H1 (cell line): ENCODE measurements at regions not wholly inside any gene's neighbourhood (a gene's known extent, or its start where the extent isn't known, plus 50 kb on each side); places are given as distances from the start of the nearest gene placed in this dataset.

ENCODE experiments used
- CTCF ChIA-PET: fragments of 300-600 bp; sonication (Branson Sonifier 250); formaldehyde crosslinking; loops from one replicate; lab custom pipeline; 2021; ENCODE audit not compliant: partially characterized antibody; lab: Charles Lee
- POLR2A ChIA-PET: fragments of 300-600 bp; sonication (Branson Sonifier 250); formaldehyde crosslinking; loops from one replicate; lab custom pipeline; 2021; ENCODE audit warnings: inconsistent platforms; ENCODE audit not compliant: partially characterized antibody; lab: Charles Lee
- DNase-seq, 2 experiments: peaks; one replicate each; pipeline versions ENCODE4 v3.0.0 to v3.0.0-alpha.2; 2010 to 2022; ENCODE audit warnings: low spot score in 2 of 2, low read depth in 1 of 2, mixed read lengths in 1 of 2
- FAIRE-seq: peaks from 2 replicates; lab custom pipeline; 2011; peaks lifted over from hg19 to GRCh38; lab: Jason Lieb, UNC
- H2AFZ ChIP-seq: 2 replicates; pipeline ENCODE4 v1.8.1; 2012; ENCODE audit warnings: low read length, inconsistent platforms
- H2AK5ac ChIP-seq: 2 replicates; pipeline ENCODE4 v1.6.1; 2013; ENCODE audit warnings: low read depth, low read length
- H2BK120ac ChIP-seq: replicated peaks from 2 replicates; pipeline ENCODE3; 2013; ENCODE audit warnings: low read depth, low read length, inconsistent platforms
- H2BK12ac ChIP-seq: 2 replicates; pipeline ENCODE4 v1.6.1; 2013; ENCODE audit warnings: low read depth, low read length
- H2BK15ac ChIP-seq: 2 replicates; pipeline ENCODE4 v1.6.1; 2013; ENCODE audit warnings: low read length
- H2BK20ac ChIP-seq: 2 replicates; pipeline ENCODE4 v1.6.1; 2013; ENCODE audit warnings: low read length
- H2BK5ac ChIP-seq: 2 replicates; pipeline ENCODE4 v1.6.1; 2013; ENCODE audit warnings: low read depth, low read length
- H3K14ac ChIP-seq: 2 replicates; pipeline ENCODE4 v1.6.1; 2013; ENCODE audit warnings: inconsistent platforms; ENCODE audit not compliant: insufficient read length
- H3K18ac ChIP-seq: 2 replicates; pipeline ENCODE4 v1.6.1; 2013; ENCODE audit warnings: low read length; ENCODE audit errors: extremely low read depth
- H3K23ac ChIP-seq: 2 replicates; pipeline ENCODE4 v1.6.1; 2013; ENCODE audit warnings: inconsistent platforms; ENCODE audit not compliant: insufficient read length
- H3K23me2 ChIP-seq: 2 replicates; pipeline ENCODE4 v1.6.1; 2013; ENCODE audit warnings: low read depth, low read length
- H3K27ac ChIP-seq: 2 replicates; pipeline ENCODE4 v1.6.1; 2011; ENCODE audit warnings: low read depth, low read length, inconsistent platforms
- H3K27me3 ChIP-seq, 4 experiments: replicated peaks in 1 of 4; 1 replicate in 1 of 4; 2 replicates in 3 of 4; pipeline versions ENCODE4 v1.6.1 to v1.8.1; 2011 to 2013; ENCODE audit warnings: low read length in 3 of 4, mild to moderate bottlenecking in 3 of 4, inconsistent platforms in 2 of 4, mixed read lengths in 2 of 4, moderate library complexity in 1 of 4; ENCODE audit not compliant: control insufficient read depth in 3 of 4, insufficient read depth in 3 of 4; ENCODE audit errors: extremely low read depth in 1 of 4
- H3K36me3 ChIP-seq, 4 experiments: 2 replicates each; pipeline versions ENCODE4 v1.6.1 to v1.8.1; 2011 to 2013; ENCODE audit warnings: mild to moderate bottlenecking in 4 of 4, low read length in 3 of 4, moderate library complexity in 2 of 4, control low read depth in 1 of 4, inconsistent platforms in 1 of 4; ENCODE audit not compliant: insufficient read depth in 4 of 4, control insufficient read depth in 2 of 4
- H3K4ac ChIP-seq: replicated peaks from 2 replicates; pipeline ENCODE3; 2013; ENCODE audit warnings: low read length, low read depth, mixed read lengths, inconsistent platforms; ENCODE audit not compliant: insufficient read length
- H3K4me1 ChIP-seq, 4 experiments: replicated peaks in 1 of 4; 1 replicate in 1 of 4; 2 replicates in 3 of 4; pipeline versions ENCODE4 v1.6.1 to v1.8.1; 2011 to 2013; ENCODE audit warnings: low read length in 3 of 4, inconsistent platforms in 2 of 4, mixed read lengths in 1 of 4; ENCODE audit not compliant: insufficient read depth in 4 of 4, control insufficient read depth in 3 of 4
- H3K4me2 ChIP-seq, 2 experiments: 2 replicates each; pipeline versions ENCODE4 v1.6.1 to v1.8.1; 2011 to 2013; ENCODE audit warnings: low read depth in 2 of 2, low read length in 2 of 2, control low read depth in 1 of 2, inconsistent platforms in 1 of 2, mild to moderate bottlenecking in 1 of 2; ENCODE audit not compliant: insufficient read depth in 1 of 2
- H3K4me3 ChIP-seq, 4 experiments: fragments of 200-600, 300-600 bp in 1 of 4; sonication (generic), shearing (Covaris generic), sonication (Bioruptor Twin) in 1 of 4; 2 replicates each; pipeline versions ENCODE4 v1.5.1 to v1.8.1; 2011 to 2016; ENCODE audit warnings: low read length in 4 of 4, low read depth in 3 of 4, control low read depth in 2 of 4, inconsistent platforms in 2 of 4, mild to moderate bottlenecking in 2 of 4, mixed read lengths in 1 of 4, moderate library complexity in 1 of 4; ENCODE audit not compliant: insufficient read depth in 2 of 4; ENCODE audit errors: extremely low read depth in 1 of 4
- H3K56ac ChIP-seq: replicated peaks from 2 replicates; pipeline ENCODE3; 2013; ENCODE audit warnings: low read depth, mild to moderate bottlenecking, mixed read lengths, low read length, inconsistent platforms; ENCODE audit not compliant: insufficient read length
- H3K79me1 ChIP-seq: 2 replicates; pipeline ENCODE4 v1.6.1; 2013; ENCODE audit warnings: low read depth, low read length, control low read depth
- H3K79me2 ChIP-seq, 2 experiments: 2 replicates each; pipeline versions ENCODE4 v1.6.1 to v1.8.1; 2012 to 2013; ENCODE audit warnings: low read length in 2 of 2, mild to moderate bottlenecking in 2 of 2, inconsistent platforms in 1 of 2; ENCODE audit not compliant: insufficient read depth in 2 of 2, control insufficient read depth in 1 of 2
- H3K9ac ChIP-seq, 4 experiments: replicated peaks in 1 of 4; 1 replicate in 1 of 4; 2 replicates in 3 of 4; pipeline versions ENCODE4 v1.6.1 to v1.8.1; 2011 to 2013; ENCODE audit warnings: low read depth in 3 of 4, low read length in 3 of 4, control low read depth in 2 of 4, mild to moderate bottlenecking in 2 of 4, moderate library complexity in 2 of 4, inconsistent platforms in 1 of 4; ENCODE audit errors: extremely low read depth in 1 of 4
- H3K9me3 ChIP-seq, 2 experiments: 2 replicates each; pipeline versions ENCODE4 v1.6.1 to v1.8.1; 2012 to 2013; ENCODE audit warnings: mild to moderate bottlenecking in 2 of 2, moderate library complexity in 2 of 2, control low read depth in 1 of 2, inconsistent platforms in 1 of 2, low read depth in 1 of 2, low read length in 1 of 2, mixed read lengths in 1 of 2; ENCODE audit not compliant: insufficient read depth in 2 of 2
- H4K20me1 ChIP-seq, 2 experiments: replicated peaks in 1 of 2; 2 replicates each; pipeline versions ENCODE3 to v1.8.1; 2011 to 2013; ENCODE audit warnings: inconsistent platforms in 2 of 2, low read length in 2 of 2, mild to moderate bottlenecking in 1 of 2; ENCODE audit not compliant: insufficient read depth in 2 of 2, control insufficient read depth in 1 of 2
- H4K5ac ChIP-seq: 2 replicates; pipeline ENCODE4 v1.6.1; 2013; ENCODE audit warnings: low read length, low read depth, mixed read lengths, inconsistent platforms; ENCODE audit not compliant: insufficient read length
- H4K8ac ChIP-seq: 2 replicates; pipeline ENCODE4 v1.8.0; 2013; ENCODE audit warnings: mild to moderate bottlenecking, moderate library complexity, low read length, inconsistent platforms; ENCODE audit not compliant: insufficient read depth; ENCODE audit errors: extremely low read depth
- H4K91ac ChIP-seq: replicated peaks from 2 replicates; pipeline ENCODE3; 2013; ENCODE audit warnings: low read length, mixed read lengths, inconsistent platforms; ENCODE audit not compliant: insufficient read length
- ASH2L ChIP-seq: fragments of 200-600, 300-600 bp; sonication (generic); IDR thresholded peaks from one replicate; pipeline ENCODE4 v1.7.1; 2017; ENCODE audit warnings: low read length
- BCL11A ChIP-seq, 2 experiments: IDR thresholded peaks; one replicate each; pipeline ENCODE4 v1.6.1; 2011; ENCODE audit warnings: low read depth in 2 of 2, low read length in 2 of 2, mild to moderate bottlenecking in 2 of 2
- EP300 ChIP-seq, 2 experiments: IDR thresholded peaks; 1 replicate in 1 of 2; 2 replicates in 1 of 2; pipeline ENCODE4 v1.6.1; 2011 to 2012; ENCODE audit warnings: low read depth in 2 of 2, low read length in 2 of 2, mild to moderate bottlenecking in 2 of 2, borderline replicate concordance in 1 of 2, inconsistent platforms in 1 of 2, moderate library complexity in 1 of 2
- JUN ChIP-seq: IDR thresholded peaks from 2 replicates; pipeline ENCODE4 v1.6.1; 2011; ENCODE audit warnings: low read depth, mild to moderate bottlenecking, improper control_type of control experiment, low read length
- KDM1A ChIP-seq: fragments of 200-600, 300-600 bp; sonication (generic); IDR thresholded peaks from 2 replicates; pipeline ENCODE4 v1.7.1; 2016; ENCODE audit warnings: mild to moderate bottlenecking, low read length, borderline replicate concordance
- SAP30 ChIP-seq: fragments of 300-600 bp; sonication (generic); IDR thresholded peaks from 2 replicates; pipeline ENCODE4 v1.7.1; 2012; ENCODE audit warnings: low read length, moderate library complexity, mild to moderate bottlenecking, inconsistent platforms; ENCODE audit not compliant: insufficient read depth, insufficient replicate concordance
- SP2 ChIP-seq: IDR thresholded peaks from 2 replicates; pipeline ENCODE4 v1.6.1; 2012; ENCODE audit warnings: mild to moderate bottlenecking, low read length, inconsistent platforms
- SRF ChIP-seq: IDR thresholded peaks from 2 replicates; pipeline ENCODE4 v1.6.1; 2011; ENCODE audit warnings: mild to moderate bottlenecking, low read depth, low read length, moderate library complexity
- SUZ12 ChIP-seq: fragments of 200-600 bp; sonication (generic); IDR thresholded peaks from 2 replicates; pipeline ENCODE4 v1.6.1; 2012; ENCODE audit warnings: mild to moderate bottlenecking, inconsistent platforms, low read length, moderate library complexity, mixed read lengths
- WGBS, 2 experiments: shearing (Covaris generic) in 1 of 2; methylation state at CpG; one replicate each; pipeline versions ENCODE4 v1.1.6 to v1.1.7; 2013 to 2015; ENCODE audit warnings: low lambda C conversion rate in 2 of 2, mixed read lengths in 2 of 2, inconsistent platforms in 1 of 2, low coverage in 1 of 2, missing lambda C conversion rate in 1 of 2; ENCODE audit not compliant: insufficient replicate concordance in 2 of 2, insufficient coverage in 1 of 2, insufficient read length in 1 of 2; ENCODE audit errors: extremely low coverage in 1 of 2, missing lambda C conversion rate in 1 of 2; 5-methylcytosine and 5-hydroxymethylcytosine counted together

DNA sequence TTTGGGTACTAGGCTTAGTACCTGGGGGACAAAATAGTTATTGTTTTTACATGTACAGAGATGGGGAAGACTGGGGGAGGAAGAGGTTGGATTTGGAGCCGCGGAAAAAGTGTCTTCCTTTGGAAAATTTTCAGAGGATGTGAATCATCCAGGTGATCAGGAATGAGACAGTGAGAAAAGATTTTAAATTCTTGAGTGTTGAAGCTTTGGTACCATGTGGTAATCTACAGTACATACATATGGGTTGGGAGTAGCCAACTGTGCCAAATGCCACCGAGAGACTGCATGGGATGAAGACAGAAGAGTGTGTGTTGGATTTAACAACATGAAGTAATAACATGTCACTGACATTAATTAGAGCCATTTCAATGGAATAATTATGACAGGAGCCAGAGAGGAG lies 1238.2 kb downstream of the ROBO1 start:
- ChIA-PET CTCF (no interaction called here), POLR2A (no interaction called here)
- no peak overlapping the region for H3K9ac ChIP-seq
- H2BK20ac ChIP-seq: no peak overlapping the region
- H2AK5ac ChIP-seq: no peak overlapping the region
- no peak overlapping the region for H3K4me3 ChIP-seq
- no peak overlapping the region for H3K27ac ChIP-seq
- no peak overlapping the region for H2BK5ac ChIP-seq
- H3K36me3 ChIP-seq: no peaks in the 10 kb centered on the region
- DNase-seq (no peak), FAIRE-seq (no peak)
- no peak overlapping the region for H3K23ac ChIP-seq
- H3K79me1 ChIP-seq: no peaks in the 10 kb centered on the region
- no peak overlapping the region for H4K91ac ChIP-seq
- no peak overlapping the region for H4K5ac ChIP-seq
- H4K20me1 ChIP-seq: no peaks in the 10 kb centered on the region
- no peak overlapping the region for H3K14ac ChIP-seq
- H3K27me3 ChIP-seq: no peaks in the 10 kb centered on the region
- H3K4me1 ChIP-seq: no peaks in the 10 kb centered on the region
- no peak overlapping the region for H3K4me2 ChIP-seq
- no peak overlapping the region for H2BK12ac ChIP-seq
- TF ChIP-seq EP300 (IDR thresholded peaks at IDR 0.05; ENCODE audit: borderline replicate concordance in 1 of 2, low read depth in 2 of 2, low read length in 2 of 2) (no peak), SUZ12 (no peak), BCL11A (IDR thresholded peaks at IDR 0.05; ENCODE audit: low read depth in 2 of 2, low read length in 2 of 2) (no peak), ASH2L (no peak), KDM1A (no peak), SRF (no peak), SP2 (no peak), JUN (no peak), SAP30 (no peak)
- 82% methylated on average over 3 of the region's 3 CpGs; no CpG with 5 or more reads in 1 of the 2 experiments for WGBS, 2 experiments
- H2BK15ac ChIP-seq: no peak overlapping the region
- H3K23me2 ChIP-seq: no peaks in the 10 kb centered on the region
- no peak overlapping the region for H2BK120ac ChIP-seq
- no peak overlapping the region for H3K56ac ChIP-seq
- no peaks in the 10 kb centered on the region for H3K79me2 ChIP-seq
- H3K4ac ChIP-seq: no peak overlapping the region
- no peaks in the 10 kb centered on the region for H3K9me3 ChIP-seq
- H3K18ac ChIP-seq: no peak overlapping the region
- H2AFZ ChIP-seq: no peak overlapping the region
- no peak overlapping the region for H4K8ac ChIP-seq
